A673 (cell line): ENCODE measurements at regions not wholly inside any gene's neighbourhood (a gene's known extent, or its start where the extent isn't known, plus 50 kb on each side); places are given as distances from the start of the nearest gene placed in this dataset.

Source experiments
- CTCF ChIP-seq: fragments of 300-800, 200-600 bp; sonication (generic); conservative IDR thresholded peaks from 2 replicates; pipeline ENCODE4 v1.5.1; 2017; ENCODE audit warnings: low read depth, mild to moderate bottlenecking, antibody characterized with exemption, low read length, moderate library complexity, mixed read lengths
- EZH2 ChIP-seq: fragments of 200-600 bp; sonication (generic); IDR thresholded peaks from 2 replicates; pipeline ENCODE4 v1.6.1; 2017; ENCODE audit warnings: borderline replicate concordance, low read depth, mild to moderate bottlenecking, mixed read lengths, antibody characterized with exemption, low read length; ENCODE audit not compliant: poor library complexity, severe bottlenecking

GRCh38 chr20:17819395-17820093 is 119.8 kb downstream of the BANF2 start:
- TF ChIP-seq CTCF: no peak
- TF ChIP-seq EZH2: no peak
